ENCODE measurements at regions not wholly inside any gene's neighbourhood (a gene's known extent, or its start where the extent isn't known, plus 50 kb on each side); places are given as distances from the start of the nearest gene placed in this dataset.

- Histone ChIP-seq H2AFZ (ENCODE audit: low read depth) (no peak overlapping the region), H3K27me3 (ENCODE audit: insufficient read depth) (no peaks in the 10 kb centered on the region), H3K36me3 (replicated peaks in 1 of 2; ENCODE audit: control insufficient read depth in 1 of 2, insufficient read depth in 2 of 2, low read length in 1 of 2) (no peaks in the 10 kb centered on the region), H3K4me3 (ENCODE audit: low read depth in 2 of 2, low read length in 1 of 2) (no peak overlapping the region), H4K20me1 (ENCODE audit: insufficient read depth) (no peaks in the 10 kb centered on the region), H3K79me2 (ENCODE audit: insufficient read depth) (no peaks in the 10 kb centered on the region), H3K9me2 (no peaks in the 10 kb centered on the region), H3K4me1 (ENCODE audit: control insufficient read depth in 1 of 2, insufficient read depth in 2 of 2, low read depth in 1 of 2, low read length in 1 of 2) (peaks cover 0 to 12% of the 10 kb centered on the region in 2 experiments; a peak in 2 of 4 replicates), H3K9me3 (no peaks in the 10 kb centered on the region), H3F3A (replicated peaks; ENCODE audit: insufficient read depth) (peaks cover 5% of the 10 kb centered on the region), H3K27ac (ENCODE audit: low read depth in 2 of 2, low read length in 1 of 2) (peak overlapping the region; percentile 41 to 84; a peak in 3 of 4 replicates), H3K4me2 (peak overlapping the region; percentile 1; the same call in 1 of the 2 replicates), H3K9ac (no peak overlapping the region)
- CTCF ChIA-PET, result no interaction called here
- DNase-seq, result no peak
- POLR2A ChIA-PET, result no interaction called here
- WGBS (ENCODE audit: low lambda C conversion rate), result 16% methylated on average over 2 of the region's 2 CpGs
- peak in 1 of 2 experiments; percentile 37; a peak in 1 of 4 replicates for TF ChIP-seq EP300 (IDR thresholded peaks at IDR 0.05; ENCODE audit: borderline replicate concordance in 1 of 2, low read depth in 1 of 2, low read length in 1 of 2)
- peak; percentile 55; the same call in 1 of the 2 replicates for TF ChIP-seq TCF12 (IDR thresholded peaks at IDR 0.05)
- no peak for TF ChIP-seq REST (IDR thresholded peaks at IDR 0.05; ENCODE audit: low read depth, low read length)
- TF ChIP-seq IRF3 (IDR thresholded peaks at IDR 0.05; ENCODE audit: low read depth, low read length), result no peak
- TF ChIP-seq, protein P1, sequence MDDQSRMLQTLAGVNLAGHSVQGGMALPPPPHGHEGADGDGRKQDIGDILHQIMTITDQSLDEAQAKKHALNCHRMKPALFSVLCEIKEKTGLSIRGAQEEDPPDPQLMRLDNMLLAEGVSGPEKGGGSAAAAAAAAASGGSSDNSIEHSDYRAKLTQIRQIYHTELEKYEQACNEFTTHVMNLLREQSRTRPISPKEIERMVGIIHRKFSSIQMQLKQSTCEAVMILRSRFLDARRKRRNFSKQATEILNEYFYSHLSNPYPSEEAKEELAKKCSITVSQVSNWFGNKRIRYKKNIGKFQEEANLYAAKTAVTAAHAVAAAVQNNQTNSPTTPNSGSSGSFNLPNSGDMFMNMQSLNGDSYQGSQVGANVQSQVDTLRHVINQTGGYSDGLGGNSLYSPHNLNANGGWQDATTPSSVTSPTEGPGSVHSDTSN (IDR thresholded peaks at IDR 0.05), result peak; percentile 14; the same call in 1 of the 2 replicates
- no peak for TF ChIP-seq POLR2AphosphoS5 (IDR thresholded peaks at IDR 0.05; ENCODE audit: low read depth, low read length)
- peak; percentile 10; the same call in 1 of the 2 replicates for TF ChIP-seq RXRA (IDR thresholded peaks at IDR 0.05; ENCODE audit: borderline replicate concordance, low read depth)
- peak; percentile 17; the same call in 1 of the 2 replicates for TF ChIP-seq TEAD4 (IDR thresholded peaks at IDR 0.05; ENCODE audit: borderline replicate concordance, insufficient read depth)
- TF ChIP-seq NFIC (IDR thresholded peaks at IDR 0.05; ENCODE audit: borderline replicate concordance), result peak; percentile 24; the same call in 1 of the 2 replicates
- no peak for TF ChIP-seq SIN3A (IDR thresholded peaks at IDR 0.05; ENCODE audit: borderline replicate concordance, low read depth, low read length)
Measured at GRCh38 chr12:66017736-66018135, 112.8 kb downstream of the LLPH start.

Small RNA genes in the stretch of these regions (small RNA-seq; reads per million reads assigned to genes)
- 0 reads per million in 7 experiments for gene MIR6074
- 0 reads per million in 7 experiments for gene RNA5SP362
